NCI-H460 (cell line): ENCODE measurements at regions not wholly inside any gene's neighbourhood (a gene's known extent, or its start where the extent isn't known, plus 50 kb on each side); places are given as distances from the start of the nearest gene placed in this dataset.

Experiments used
- DNase-seq: peaks from one replicate; pipeline ENCODE4 v3.0.0-alpha.2; 2016; ENCODE audit warnings: low read depth; ENCODE audit errors: extremely low read depth

DNA sequence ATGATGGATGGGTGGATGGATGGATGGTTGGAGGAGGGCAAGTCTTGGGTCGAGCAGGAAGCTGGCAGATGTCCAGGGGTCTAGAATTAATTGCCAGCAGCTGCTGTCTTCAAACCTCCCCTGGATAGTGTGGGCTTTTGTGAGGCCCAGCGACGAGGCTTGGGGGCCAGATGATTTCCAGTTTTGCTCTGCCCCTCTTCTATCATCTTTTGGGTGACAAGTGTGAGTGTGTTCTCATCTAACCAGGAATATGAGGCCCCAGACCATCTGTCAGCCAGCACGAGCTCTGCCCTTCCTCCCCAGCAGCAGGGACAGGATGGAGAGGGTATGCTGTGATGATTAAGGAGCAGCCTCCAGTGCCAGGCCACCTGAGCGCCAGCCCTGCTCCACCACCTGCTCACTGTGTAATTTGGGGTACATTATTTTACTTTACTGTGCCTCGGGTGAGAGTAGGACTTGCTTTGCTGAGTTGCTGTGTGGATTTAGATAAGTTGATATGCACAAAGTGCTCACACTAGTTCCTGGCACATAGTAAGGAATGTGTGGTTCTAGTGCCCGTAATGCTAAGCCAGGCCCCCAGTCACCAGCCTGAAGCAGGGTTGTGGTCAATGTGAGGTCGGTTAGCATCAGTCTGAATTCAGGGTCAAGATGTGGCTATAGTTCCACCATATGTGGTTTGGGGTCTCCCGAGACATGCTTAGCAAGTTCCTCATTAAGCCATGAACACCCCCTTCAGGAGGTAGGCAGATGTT, 251.1 kb downstream of the CYP26B1 start:
- DNase-seq, result no peak

DNA sequence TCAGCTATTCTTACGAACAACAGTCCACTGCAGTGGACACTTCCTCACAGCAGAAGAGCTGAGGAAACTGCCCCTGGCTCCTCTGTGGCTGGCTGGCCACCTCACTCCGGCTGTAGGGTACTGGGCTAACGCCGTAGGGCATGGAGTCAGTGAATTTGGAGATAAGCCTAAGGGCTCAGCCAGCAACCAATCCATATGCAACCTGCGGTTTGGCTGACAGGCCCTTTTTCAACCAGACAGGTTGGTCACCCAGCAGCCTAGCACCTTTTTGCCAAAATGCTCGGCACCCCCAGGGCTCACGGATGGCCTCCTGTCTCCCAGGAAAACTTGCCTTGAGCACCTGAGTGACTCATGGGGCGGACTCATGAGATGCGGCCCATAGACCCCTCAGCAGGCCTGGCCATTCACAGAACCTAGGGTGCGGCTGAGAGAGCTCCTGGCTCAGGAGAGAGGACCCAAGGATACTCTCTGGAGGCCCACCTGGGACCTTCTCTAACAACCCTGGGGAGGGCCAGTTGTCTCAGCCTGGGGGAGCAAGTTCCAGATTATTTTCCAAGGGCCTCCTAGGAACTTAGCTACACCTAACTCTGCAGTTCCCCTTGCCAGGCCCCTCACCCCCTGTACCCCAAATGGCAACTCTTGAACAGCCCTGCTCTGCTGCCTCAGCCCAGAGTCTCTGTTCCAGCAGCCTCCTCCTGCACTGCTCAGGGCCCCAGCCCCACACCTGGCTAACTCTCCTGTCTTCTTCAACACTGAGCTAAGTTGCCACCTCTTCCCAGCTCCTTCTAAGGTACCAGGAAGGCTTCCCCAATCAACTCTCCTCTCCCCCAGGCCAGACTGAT, 252.1 kb downstream of the CYP26B1 start:
- DNase-seq, result no peak

- no peak for DNase-seq
These were observed 253.4 kb downstream of the CYP26B1 start for GRCh38 chr2:71894261-71894660.

GRCh38 chr2:71893646-71894045, 254.0 kb downstream of the CYP26B1 start:
- DNase-seq, result no peak

- no peak for DNase-seq
These were observed 254.8 kb downstream of the CYP26B1 start for GRCh38 chr2:71892896-71893295.

DNA sequence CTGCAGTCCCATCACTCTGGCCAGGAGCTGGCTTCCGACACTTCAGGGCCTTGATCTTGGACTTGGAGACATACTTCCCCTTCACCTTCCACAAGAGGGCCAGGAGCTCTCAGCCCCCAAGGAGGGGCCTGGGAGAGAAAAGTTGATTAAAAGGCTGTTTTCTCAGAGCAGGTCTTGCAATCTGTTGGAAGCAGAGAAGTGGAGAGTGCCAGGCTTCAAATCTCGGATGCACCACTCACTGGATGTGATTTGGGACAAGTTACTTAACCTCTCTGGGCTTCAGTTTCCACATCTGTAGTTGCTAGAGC, 255.3 kb downstream of the CYP26B1 start:
- no peak for DNase-seq

DNA sequence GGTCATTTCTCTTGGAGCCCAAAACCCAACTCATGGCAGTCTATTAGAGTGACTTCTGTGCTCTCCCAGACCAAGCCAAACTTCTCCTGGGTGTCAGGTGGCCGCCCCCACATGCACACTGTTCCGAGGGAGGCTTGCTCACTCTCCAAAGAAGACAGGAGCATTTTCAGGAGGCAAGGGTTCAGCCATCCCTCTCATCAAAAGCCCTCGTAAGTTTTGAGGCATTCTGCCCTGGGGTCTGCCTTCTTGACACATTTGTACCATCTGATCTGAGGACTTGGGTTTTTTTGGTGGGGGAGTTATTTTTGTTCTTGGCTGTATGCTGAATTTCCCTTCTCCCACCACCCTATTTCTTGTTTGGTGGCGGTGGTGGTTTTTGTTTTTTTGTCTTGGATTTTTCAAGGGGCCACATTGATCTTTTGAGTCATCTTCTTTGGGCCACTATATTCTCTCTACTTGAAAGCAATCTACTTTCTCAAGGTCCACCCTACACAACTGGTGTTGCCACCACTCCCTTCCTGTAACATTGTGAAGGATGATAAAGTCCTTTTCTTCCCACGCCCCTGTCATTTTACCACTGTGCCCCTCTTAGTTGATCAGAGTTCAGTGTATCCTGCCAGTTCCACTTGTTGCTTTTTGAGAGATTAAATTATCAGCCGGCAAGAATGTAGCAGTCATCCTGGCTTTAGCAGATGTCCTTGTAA, 255.8 kb downstream of the CYP26B1 start:
- DNase-seq, result no peak

- no peak for DNase-seq
These were observed 256.5 kb downstream of the CYP26B1 start for GRCh38 chr2:71891155-71891554.

DNA sequence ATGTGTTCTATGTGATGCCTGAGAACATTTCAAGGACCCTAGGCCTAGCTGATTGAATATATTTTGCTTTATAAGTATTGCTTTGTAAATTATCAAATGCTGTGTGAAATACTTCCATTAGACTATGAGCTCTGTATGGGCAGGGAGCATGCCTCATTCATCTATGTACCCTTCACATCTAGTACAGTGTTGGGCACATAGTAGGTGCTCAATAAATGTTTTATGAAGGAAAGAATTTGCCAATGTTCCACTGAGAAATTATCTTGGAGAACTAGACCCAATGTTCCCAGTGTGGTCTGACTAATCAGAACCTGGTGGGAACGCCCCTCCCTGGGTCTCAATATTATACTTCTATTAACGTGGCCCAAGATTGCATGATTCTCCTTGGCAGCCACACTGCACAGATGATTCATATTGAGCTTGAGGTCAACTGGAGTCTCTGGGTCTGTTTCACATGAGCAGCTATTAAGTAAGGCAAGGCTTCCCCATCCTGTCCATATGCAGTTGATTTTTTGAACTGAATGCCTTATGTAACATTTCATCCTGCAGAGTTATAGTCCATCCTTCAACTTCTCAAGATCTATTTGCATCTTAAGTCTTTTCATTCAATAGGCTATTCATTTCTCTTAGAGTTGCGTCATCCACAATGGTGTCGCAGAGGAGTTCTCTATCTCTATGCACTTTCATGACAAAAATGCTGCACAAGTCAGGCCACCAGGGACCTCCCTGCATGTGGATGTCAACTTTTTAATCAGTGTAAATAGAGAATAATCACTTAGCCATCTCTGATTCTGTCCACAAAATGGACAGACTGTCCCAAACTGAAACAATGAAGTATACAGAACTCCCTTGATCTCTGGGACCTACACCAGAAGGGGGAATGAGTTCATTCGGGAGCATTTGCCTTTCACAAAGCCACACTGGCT, 257.6 kb downstream of the CYP26B1 start:
- DNase-seq, result no peak

DNA sequence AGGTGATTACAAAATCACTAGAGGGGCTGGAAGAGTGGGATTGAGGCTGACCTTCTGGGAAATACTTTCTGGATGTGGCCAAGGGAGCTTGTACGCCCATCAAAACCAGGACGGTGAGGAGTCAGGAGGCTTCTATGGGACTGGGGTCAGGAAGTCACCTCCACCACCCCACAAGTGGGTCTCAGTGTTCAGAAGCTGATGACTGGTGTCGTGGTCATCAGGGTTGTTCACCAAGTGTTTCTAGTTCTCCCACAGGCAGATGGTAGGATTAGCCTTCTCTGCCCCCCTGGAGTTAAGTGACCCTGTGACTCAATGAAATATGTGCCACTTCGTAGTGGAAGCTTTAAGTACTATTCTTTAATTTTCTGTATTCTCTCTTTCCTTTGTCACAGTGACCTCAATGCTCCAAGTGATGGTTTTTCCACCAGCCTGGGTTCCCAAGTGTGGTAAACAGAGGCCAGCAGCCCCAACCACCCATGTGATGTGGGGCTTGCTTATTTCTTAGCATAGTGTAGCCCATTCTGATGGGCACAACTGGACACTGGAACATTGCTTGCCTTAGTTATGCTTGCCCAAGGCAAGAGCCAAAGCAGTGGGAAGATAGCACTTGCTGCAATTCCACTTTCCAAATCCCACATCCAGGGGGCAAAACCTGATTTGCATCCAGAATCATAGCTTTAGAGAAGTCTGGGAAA, 258.8 kb downstream of the CYP26B1 start:
- no peak for DNase-seq

GRCh38 chr2:71887196-71887595, 260.5 kb downstream of the CYP26B1 start:
- DNase-seq, result no peak

- no peak for DNase-seq
These were observed 261.4 kb downstream of the CYP26B1 start for GRCh38 chr2:71886241-71886640.

- DNase-seq, result no peak
These were observed 263.2 kb downstream of the CYP26B1 start for GRCh38 chr2:71884303-71885042.

- no peak for DNase-seq
These were observed 264.7 kb downstream of the CYP26B1 start for GRCh38 chr2:71882949-71883472.

- DNase-seq, result no peak
These were observed 265.3 kb downstream of the CYP26B1 start for GRCh38 chr2:71882236-71882946.

- DNase-seq, result no peak
These were observed 266.6 kb downstream of the CYP26B1 start for GRCh38 chr2:71880846-71881610.

GRCh38 chr2:71880287-71880686, 267.4 kb downstream of the CYP26B1 start:
- DNase-seq, result no peak
